AG10803 (cell line): ENCODE measurements at regions not wholly inside any gene's neighbourhood (a gene's known extent, or its start where the extent isn't known, plus 50 kb on each side); places are given as distances from the start of the nearest gene placed in this dataset.

Source experiments
- DNase-seq: peaks from one replicate; pipeline ENCODE4 v3.0.0; 2010; ENCODE audit warnings: low read depth
- H3K4me3 ChIP-seq: 2 replicates; pipeline ENCODE4 v1.5.1; 2011; ENCODE audit warnings: mild to moderate bottlenecking, low read length, control low read depth
- TF ChIP-seq, protein P1 (sequence below): conservative IDR thresholded peaks from 2 replicates; pipeline ENCODE4 v1.5.1; 2011; ENCODE audit warnings: mild to moderate bottlenecking, low read length, control low read depth, inconsistent platforms

DNA sequence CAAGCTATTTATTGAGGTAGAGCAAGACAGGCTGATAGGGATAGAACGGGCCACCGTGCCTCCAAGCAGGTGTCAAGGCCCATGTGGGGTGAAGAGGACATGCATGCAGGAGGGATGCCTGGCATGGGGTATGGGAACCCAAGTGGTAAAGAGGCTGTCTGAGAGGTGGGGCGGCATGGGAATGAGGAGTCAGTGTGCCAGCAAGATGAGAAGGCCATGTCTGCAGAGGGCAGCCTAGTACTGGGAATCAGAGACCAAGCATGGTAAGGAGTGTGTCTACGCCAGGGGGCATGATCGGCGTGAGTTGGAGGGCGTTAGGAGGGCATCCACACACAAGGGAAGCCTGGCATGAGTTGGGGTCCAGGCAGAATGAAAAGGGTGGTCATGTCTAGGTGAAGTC lies 303.7 kb upstream of the PLD5 start:
- no peak overlapping the region for H3K4me3 ChIP-seq
- TF ChIP-seq, protein P1, sequence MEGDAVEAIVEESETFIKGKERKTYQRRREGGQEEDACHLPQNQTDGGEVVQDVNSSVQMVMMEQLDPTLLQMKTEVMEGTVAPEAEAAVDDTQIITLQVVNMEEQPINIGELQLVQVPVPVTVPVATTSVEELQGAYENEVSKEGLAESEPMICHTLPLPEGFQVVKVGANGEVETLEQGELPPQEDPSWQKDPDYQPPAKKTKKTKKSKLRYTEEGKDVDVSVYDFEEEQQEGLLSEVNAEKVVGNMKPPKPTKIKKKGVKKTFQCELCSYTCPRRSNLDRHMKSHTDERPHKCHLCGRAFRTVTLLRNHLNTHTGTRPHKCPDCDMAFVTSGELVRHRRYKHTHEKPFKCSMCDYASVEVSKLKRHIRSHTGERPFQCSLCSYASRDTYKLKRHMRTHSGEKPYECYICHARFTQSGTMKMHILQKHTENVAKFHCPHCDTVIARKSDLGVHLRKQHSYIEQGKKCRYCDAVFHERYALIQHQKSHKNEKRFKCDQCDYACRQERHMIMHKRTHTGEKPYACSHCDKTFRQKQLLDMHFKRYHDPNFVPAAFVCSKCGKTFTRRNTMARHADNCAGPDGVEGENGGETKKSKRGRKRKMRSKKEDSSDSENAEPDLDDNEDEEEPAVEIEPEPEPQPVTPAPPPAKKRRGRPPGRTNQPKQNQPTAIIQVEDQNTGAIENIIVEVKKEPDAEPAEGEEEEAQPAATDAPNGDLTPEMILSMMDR: no peak
- DNase-seq: no peak

DNA sequence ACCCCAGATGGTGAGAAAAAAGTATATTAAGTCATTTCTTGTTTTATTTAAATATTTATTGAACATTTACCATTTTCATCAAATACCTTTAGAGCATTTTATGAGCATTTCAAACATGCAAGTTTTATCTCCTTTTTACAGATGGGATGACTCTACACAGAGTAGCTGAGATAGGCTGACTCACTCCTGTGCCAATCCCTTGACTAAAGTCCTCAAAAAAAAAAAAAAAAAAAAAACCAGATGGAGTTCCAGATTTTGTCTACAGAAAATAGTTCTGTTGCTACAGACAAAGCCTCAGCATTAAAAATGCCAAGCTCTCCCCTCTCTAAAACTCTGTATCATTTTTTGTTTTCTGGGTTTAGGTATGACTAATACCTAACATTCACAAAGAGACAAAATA lies 303.0 kb upstream of the PLD5 start:
- TF ChIP-seq, protein P1: no peak
- no peak overlapping the region for H3K4me3 ChIP-seq
- no peak for DNase-seq

DNA sequence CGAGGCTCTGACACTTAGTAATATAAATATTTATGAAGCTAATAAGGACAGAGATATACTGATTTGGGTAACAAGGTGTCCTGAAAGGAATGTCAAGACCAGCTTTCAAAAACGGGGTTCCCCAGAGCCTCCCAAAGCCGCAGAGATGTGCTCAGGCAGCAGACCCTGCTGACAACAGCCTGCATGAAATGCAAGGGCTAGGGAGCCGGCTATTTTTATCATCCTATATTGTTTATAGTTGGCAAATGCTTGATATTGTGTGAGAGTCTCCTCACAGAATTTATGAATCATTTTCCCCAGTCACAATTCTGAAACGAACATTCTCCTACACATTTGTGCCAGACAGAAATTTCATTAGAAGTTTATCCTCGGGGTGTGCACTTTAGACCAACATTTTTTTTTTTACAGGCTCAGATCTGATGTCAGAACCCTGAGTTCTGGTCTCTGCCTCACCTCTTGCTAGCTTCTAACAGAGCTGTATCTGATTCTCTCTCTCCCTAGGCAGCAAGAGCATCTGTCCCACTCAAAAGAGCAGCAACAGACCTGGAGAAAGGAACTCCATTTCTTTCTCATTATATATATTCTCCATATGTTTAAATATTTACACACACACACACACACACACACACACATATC lies 302.3 kb upstream of the PLD5 start:
- TF ChIP-seq, protein P1: no peak
- H3K4me3 ChIP-seq: no peak overlapping the region
- no peak for DNase-seq

GRCh38 chr1:242824435-242824834 lies 299.9 kb upstream of the PLD5 start:
- TF ChIP-seq, protein P1: no peak
- peak; percentile 5 for DNase-seq

GRCh38 chr1:242813490-242814091 lies 289.1 kb upstream of the PLD5 start:
- no peak overlapping the region for H3K4me3 ChIP-seq
- no peak for DNase-seq
- TF ChIP-seq, protein P1: no peak

More at GRCh38 chr1:242824435-242824834, 299.9 kb upstream of the PLD5 start:
- no peak overlapping the region for H3K4me3 ChIP-seq

GRCh38 chr1:242811092-242811840 lies 286.8 kb upstream of the PLD5 start:
- no peak for DNase-seq
- H3K4me3 ChIP-seq: no peak overlapping the region
- TF ChIP-seq, protein P1: no peak
